ENCODE measurements at regions not wholly inside any gene's neighbourhood (a gene's known extent, or its start where the extent isn't known, plus 50 kb on each side); places are given as distances from the start of the nearest gene placed in this dataset.

GRCh38 chr18:78169174-78169864, 810.3 kb upstream of the SALL3 start:
- DNase-seq, result no peak

- DNase-seq, result no peak
Measured at GRCh38 chr18:78171954-78172353, 807.7 kb upstream of the SALL3 start.

GRCh38 chr18:78174737-78175136, 804.9 kb upstream of the SALL3 start:
- DNase-seq, result no peak

- no peak for DNase-seq
Measured at GRCh38 chr18:78178812-78179211, 800.8 kb upstream of the SALL3 start.

- DNase-seq, result no peak
Measured at GRCh38 chr18:78180741-78181140, 798.9 kb upstream of the SALL3 start.

- no peak for DNase-seq
Measured at GRCh38 chr18:78183815-78184214, 795.8 kb upstream of the SALL3 start.

GRCh38 chr18:78191276-78191675, 788.3 kb upstream of the SALL3 start:
- DNase-seq, result no peak

- DNase-seq, result peak; percentile 44
Measured at GRCh38 chr18:78192054-78192453, 787.6 kb upstream of the SALL3 start.

- no peak for DNase-seq
Measured at GRCh38 chr18:78196280-78196679, 783.3 kb upstream of the SALL3 start.

- DNase-seq, result no peak
Measured at GRCh38 chr18:78199002-78199401, 780.6 kb upstream of the SALL3 start.

GRCh38 chr18:78199611-78200010, 780.0 kb upstream of the SALL3 start:
- DNase-seq, result no peak

- DNase-seq, result no peak
Measured at GRCh38 chr18:78207942-78208341, 771.7 kb upstream of the SALL3 start.

GRCh38 chr18:78208461-78208860, 771.2 kb upstream of the SALL3 start:
- no peak for DNase-seq

GRCh38 chr18:78213361-78213994, 766.1 kb upstream of the SALL3 start:
- DNase-seq, result no peak

GRCh38 chr18:78221496-78221895, 758.1 kb upstream of the SALL3 start:
- DNase-seq, result no peak

GRCh38 chr18:78228974-78229373, 750.6 kb upstream of the SALL3 start:
- DNase-seq, result no peak

- no peak for DNase-seq
Measured at GRCh38 chr18:78230911-78231310, 748.7 kb upstream of the SALL3 start.

- DNase-seq, result no peak
Measured at GRCh38 chr18:78232196-78232595, 747.4 kb upstream of the SALL3 start.

- no peak for DNase-seq
Measured at GRCh38 chr18:78237864-78238263, 741.8 kb upstream of the SALL3 start.

GRCh38 chr18:78238404-78239089, 741.1 kb upstream of the SALL3 start:
- DNase-seq, result no peak

GRCh38 chr18:78239090-78239457, 740.5 kb upstream of the SALL3 start:
- no peak for DNase-seq

- no peak for DNase-seq
Measured at GRCh38 chr18:78240101-78240500, 739.5 kb upstream of the SALL3 start.

- no peak for DNase-seq
Measured at GRCh38 chr18:78240627-78241252, 738.9 kb upstream of the SALL3 start.
